Ammon's horn (tissue), 1 donor: ENCODE measurements at regions not wholly inside any gene's neighbourhood (a gene's known extent, or its start where the extent isn't known, plus 50 kb on each side); places are given as distances from the start of the nearest gene placed in this dataset.

Experiments used
- DNase-seq: peaks from one replicate; pipeline ENCODE4 v3.0.0-alpha.2; 2016; ENCODE audit warnings: low spot score

DNA sequence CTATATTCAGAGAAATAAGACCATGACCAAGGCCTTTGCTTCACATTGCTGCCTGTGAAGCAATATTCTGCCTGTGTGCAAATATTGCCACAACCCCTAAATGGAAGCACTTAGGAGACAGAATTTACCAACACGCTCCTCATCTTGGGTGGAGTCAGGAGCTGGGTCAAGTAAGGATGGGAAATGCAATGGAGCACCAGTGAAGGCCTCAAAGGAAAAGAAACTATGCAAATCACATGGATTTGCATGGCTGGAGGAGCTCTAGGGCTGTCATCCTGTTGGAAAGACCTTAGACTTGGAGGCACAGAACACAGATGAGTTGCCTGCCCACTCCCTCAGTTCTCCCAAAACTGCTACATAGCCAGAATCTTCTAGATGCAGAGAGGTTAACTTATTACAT is 435.5 kb downstream of the SIPA1L2 start:
- DNase-seq: no peak

DNA sequence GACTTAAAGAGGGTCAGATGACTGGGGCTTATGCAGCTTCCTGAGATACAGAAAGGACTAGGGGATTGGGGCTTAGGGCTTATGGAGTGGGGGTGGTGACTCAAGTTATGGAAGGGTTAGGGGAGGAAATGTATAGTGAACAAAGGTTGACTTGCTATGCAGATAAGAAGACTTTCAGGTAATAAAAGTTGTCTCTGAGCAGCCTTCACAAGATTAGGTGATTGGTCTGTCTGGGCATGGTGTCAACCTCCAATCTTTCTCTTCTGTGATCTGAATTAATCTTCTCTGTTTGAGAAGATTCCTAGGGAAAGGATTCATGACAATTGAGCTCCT is 436.5 kb downstream of the SIPA1L2 start:
- no peak for DNase-seq

DNA sequence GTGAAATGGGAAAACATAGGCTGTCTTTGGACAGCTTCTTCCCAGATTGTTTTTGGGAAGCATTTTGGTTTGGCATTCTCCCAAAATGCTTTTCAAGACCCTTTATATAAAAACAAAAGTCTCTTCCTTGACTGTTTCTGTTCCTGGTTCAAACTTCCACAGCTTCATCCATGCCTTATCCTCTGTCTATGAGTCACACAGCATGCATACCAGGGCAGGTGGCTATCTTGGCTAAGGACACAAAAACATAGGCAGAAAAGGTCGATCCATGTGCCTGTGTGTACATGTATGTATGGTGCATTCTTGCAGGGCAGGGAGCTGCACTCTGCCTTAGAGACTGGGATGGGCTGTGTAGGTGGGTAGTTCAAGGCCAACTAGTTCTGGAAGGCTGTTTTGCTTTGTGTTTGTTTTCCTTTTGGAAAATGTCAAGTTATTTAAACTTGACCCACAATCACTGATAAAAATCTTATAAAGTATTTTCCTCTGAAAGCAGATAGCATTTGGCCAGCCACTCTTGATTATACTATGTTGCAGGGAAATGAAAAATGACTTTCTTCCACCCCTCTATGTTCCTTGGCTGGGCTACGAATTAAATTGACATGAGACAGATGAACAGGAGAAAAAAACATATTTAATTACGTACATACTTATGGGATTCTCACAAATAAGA is 437.0 kb downstream of the SIPA1L2 start:
- DNase-seq: no peak

DNA sequence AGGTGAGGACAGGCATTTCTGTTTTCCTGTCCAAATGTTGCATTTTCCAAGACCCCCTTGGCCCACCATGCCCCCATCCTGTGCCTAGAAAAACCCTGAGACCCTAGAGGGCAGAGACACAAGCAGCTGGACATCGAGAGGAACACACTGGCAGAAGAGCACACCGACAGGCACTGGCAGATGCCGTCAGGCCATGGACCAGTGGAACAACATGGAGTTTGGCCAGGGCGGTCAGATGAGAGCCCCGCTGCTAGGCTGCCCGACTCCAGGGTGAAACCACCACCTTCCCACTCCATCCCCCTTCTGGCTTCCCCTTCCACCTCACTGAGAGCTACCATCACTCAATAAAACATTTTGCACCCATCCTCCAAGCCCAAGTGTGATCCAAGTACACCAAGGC is 438.4 kb downstream of the SIPA1L2 start:
- no peak for DNase-seq

DNA sequence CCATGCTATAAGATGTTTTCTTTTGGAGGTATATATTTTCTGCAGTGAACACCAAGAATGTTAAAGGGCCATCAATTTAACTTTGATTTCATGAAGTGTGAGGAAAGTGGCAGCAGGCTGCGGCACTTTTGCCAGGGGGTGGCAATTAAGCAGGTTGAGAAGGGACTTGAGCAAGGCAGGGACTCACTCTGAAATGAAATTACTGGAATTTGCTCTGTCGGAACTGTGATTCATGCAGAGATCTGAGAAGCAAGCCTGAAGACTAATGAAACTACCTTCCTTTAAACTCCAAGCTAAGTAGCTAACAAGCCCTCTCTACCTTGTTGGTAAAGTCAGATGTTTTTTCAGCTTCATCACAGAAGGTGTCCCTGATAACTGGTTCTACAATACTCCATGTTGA is 441.6 kb downstream of the SIPA1L2 start:
- DNase-seq: no peak

DNA sequence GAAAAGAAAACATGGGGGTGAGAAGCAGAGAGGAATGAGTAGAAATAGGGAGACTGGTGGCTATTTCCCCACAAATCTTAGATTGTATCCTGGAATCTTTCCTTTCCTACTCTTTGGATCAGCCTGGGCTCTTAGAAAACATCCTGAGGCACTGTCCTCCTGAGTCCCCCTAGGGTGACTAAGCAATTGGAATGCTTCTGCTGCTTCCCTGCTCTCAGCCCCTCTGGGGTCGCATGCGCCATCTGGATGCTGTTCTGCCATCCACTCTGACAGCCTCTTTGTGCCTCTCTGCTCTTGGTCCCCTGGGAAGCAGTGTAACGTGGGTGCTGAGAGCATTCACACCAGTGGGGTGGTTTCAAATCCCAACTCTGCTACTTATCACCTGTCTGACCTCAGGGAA is 443.0 kb downstream of the SIPA1L2 start:
- no peak for DNase-seq

DNA sequence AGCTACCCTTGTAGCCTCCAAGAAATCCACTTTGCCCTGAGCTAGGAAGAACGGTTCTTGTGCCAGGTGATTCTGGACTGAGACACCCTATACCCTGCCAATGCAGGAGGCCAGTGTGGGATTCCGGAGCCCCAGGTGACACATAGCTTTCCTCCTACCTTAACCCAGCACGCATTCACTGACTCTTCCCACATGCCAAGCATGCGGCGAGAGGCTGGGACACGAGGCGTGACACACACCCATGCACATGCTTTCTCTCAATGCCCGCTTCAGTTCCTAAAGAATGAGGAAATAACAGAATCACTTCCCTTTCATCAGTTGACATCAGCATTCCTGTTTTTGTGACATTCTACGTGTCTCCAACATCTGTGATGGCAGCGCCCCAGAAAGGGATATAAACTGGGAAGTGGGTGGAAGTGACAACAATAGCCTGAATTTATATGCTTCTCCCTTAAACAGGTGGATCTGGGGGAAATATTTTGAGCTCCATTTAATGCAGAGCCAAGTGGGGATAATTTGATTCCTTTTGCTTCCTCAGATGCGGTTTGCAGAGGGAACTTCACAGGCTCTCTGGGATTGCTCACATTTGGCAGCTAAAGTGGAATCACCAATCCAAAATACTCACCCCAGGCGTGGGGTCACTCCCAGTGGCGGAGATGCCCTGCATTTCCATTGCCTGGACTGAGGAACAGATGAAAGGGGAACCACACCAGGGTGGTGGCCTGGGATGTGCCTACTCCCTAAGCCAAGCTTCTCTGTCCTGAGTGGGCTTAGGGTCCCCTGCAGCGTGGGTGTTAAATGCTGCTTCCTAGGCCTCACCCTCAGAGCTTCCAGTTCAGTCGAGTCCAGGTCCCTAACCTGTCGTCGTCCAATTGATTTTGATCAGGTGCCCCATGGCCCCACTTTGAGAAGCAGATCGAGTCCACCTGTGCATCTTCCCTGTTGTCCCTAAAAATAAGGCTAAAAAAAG is 445.1 kb downstream of the SIPA1L2 start:
- peak; percentile 39 for DNase-seq

DNA sequence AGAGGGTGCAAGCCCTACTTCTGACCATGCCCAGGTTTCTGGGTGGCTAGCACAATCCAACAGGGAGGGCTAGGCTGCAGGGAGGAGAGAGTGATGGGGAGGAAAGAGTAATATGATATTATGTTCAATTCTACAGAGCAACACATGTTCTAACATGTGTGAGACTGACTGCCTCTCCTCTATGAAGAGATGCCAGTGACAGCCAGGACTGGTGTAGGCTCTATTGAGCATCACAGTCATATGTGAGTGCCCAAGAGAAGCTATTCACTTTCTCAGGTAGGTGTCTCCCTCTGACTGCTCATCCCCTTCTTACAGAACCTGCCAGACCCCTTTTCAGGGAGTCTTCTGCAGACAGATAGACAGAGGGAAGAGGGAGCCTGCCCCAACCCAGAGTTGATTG is 446.1 kb downstream of the SIPA1L2 start:
- no peak for DNase-seq

DNA sequence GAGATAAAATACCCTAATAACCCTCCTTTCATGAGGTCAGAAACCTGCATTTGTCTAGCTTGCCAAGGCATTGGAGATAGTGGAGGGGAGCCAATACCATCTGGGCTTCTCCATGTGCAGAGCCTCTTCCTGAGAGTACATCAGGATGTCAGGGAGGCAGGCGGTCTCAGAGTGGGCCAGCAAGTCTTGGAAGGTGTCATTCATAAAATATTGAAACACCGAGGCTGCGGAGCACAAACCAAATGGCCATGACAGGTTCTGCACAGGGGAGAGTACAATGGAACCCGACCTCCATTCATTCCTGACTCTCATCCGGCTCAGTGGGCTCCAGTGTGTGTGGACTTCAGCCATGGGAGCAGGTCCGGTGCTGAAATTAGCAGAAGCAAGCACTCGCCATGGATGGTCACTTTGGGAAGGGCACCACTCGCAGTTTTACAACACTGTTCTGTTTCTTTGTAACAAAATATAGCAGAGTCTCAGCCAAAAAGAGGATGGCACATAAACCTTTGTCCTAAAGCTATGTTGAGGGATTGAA is 446.6 kb downstream of the SIPA1L2 start:
- no peak for DNase-seq

DNA sequence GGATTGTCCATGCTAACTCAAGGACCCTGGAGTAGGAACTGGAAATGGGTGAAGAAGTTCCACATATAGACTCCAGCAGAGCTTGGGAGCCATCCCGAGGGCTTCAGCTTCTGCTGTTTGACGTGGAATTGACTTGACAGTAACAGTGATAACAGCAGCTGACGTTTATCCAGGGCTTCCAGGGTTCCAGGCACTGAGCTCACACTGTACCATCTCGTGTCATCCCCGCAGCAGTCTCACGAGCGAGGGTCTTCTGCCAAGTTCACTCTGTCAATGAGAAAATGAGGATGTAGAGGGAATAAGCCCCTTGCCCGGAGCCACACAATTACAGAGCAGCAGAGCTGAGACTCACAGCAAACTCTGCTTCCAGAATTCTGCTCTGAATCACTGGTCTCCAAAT is 447.7 kb downstream of the SIPA1L2 start:
- DNase-seq: no peak

DNA sequence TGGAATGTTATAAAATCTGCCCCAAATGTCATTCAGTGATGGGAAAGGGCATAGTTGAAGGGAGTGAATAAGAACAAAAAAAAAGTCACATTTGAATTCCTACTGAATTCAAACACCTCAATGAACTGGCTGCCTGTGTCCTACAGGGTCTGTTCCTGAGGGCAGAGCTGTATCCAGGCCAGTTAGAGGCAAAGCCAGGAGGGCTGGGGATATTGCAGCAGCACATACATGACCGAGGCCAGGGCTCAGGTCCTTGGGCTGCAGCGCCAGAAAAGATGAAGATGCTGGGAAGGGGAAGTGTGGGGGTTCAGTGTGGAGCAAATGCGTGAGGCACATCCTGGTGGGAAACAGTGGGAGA is 449.2 kb downstream of the SIPA1L2 start:
- no peak for DNase-seq

DNA sequence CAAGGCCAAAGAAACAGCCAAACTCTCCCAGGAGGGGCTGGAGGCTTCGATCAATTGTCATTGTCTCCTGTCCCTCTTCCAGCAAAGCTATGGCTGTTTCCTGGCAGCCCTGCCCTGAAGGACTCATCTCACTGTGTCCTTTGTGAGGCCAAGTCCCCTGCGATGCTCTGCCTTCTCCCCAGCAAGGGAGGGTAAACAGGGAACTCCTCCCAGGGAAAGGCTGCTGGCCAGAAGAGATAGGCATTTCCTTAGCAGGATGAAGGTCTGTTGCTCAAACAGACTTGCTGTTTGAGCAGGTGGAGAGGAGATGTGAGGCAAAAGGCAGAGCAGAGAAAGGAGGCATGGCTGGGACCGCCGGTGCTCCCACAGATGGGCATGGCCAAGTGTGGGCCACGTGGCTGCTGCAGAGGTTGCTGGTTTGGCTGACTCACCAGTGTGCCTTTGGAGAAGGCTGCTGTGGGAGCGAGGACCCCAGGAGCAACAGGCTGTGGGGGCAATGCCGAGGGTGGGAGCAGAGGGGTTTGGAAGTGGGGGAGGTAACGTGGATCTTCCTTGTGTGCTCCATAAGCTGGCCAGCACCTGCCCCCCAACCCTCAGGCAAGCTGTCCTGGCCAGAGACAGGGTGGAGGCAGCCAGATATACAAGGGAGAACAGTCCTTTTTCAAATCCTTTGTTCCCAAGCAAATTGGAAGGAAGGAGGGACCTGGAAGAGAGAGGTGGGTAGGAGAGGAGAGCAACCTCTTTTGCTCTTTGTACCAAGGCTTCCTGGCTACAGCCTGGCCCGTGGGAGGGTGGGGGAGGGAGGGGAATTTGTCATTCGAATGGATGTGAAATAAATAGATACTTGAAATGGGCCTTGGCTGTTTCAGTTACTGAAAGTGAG is 449.8 kb downstream of the SIPA1L2 start:
- DNase-seq: no peak

DNA sequence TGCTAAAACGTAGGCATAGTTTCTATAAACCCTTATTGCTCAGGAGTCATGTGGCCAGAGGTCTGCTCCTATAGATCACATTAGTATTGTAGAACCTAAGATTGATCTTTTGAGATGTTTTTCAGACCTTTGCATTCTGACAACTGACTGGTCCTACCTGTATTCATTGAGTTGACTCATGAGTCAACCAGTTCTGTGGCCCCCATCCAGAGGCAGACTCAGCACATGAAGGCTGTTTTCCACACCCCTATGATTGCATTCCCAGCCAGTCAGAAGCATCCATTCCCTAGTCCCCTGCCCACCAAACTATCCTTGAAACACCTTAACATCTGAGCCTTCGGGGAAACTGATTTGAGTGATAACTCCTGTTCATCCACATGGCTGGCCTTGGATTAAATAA is 451.7 kb downstream of the SIPA1L2 start:
- no peak for DNase-seq

DNA sequence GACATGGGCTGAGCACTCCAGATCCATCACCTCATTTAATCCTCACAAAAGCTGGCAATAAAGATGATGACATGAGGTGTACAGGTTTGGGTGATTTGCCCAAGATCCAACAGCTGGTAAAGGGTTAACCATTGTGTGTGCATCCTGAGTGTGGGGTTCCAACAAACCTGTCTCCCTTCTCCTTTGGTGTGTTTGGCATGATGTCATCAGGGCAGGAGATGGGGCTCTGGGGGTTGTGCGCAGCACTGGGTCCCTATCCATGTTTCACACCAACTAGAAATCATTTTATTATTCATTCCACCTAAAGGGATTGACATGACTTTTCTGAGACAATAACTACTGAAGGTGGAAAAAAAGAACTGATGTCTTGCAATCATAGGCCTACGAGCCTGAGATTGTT is 452.5 kb downstream of the SIPA1L2 start:
- DNase-seq: no peak

DNA sequence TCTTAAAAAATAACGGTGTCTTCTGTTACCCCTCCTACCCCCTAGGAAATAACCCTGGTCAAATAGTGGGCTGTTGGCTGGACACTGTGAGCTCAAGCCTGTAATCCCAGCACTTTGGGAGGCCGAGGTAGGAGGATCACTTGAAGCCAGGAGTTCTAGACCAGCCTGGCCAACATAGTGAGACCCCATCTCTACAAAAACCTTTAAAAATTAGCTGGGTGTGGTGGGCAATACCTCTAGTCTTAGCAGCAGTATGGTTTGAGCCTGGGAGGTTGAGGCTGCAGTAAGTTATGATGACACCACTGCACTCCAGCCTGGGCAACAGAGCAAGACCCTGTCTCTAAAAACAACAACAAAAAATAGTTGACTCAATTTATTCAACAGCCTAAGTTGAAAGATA is 453.7 kb downstream of the SIPA1L2 start:
- no peak for DNase-seq

DNA sequence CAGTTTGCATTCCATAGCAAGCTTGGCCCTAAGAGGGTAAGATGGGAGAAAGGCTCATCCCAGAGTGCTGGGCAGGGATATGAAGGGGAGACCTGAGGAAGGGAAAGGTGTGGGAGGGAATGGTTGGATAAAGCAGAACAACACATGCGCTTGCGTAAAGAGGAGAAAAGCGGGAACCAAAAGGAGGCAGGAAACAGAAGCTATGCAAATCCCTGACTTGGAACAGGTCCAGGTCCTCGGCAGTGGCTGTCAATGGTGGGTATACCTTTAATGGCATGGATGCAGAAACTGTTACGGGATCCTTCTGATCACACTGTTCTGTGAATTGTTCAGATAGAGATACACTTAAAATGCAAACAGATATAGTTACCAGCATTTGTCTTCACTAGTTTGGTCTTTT is 455.6 kb downstream of the SIPA1L2 start:
- peak; percentile 39 for DNase-seq

DNA sequence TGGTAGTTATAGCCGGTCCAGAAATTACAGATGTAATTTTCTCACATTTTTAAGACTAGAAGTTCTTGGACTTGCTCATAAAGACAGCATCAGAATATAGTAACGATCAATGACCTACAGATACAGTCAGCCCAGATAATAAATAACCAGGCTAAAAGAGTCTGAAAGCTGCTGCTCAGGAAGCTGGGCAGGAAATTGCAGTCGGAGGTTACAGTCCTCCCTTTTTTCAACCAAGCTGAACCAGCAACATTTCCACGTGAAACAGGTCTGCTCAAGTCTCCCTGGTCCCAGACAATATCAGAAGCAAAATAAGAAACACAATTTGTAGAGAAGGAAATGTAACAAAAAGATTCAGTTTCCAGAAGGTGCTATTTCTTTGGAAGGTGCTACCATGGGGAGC is 457.4 kb downstream of the SIPA1L2 start:
- DNase-seq: no peak

DNA sequence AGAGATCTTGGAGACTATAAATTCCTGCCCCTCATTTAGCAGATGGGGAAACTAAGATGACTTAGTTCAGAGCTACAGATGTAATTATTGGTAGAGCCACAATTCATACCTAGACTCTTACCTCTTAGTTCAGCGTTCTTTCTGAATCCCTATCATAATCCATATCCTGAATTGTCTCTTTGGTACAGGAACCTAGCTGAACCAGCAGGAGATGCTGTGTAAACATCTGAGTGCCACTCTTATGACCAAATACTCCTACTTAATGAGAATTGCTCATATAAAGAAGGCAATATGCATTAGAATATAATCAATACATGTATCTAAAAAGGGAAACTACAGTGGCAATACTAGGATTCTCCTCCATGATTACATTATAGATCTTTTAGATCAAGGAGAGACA is 459.0 kb downstream of the SIPA1L2 start:
- DNase-seq: no peak

DNA sequence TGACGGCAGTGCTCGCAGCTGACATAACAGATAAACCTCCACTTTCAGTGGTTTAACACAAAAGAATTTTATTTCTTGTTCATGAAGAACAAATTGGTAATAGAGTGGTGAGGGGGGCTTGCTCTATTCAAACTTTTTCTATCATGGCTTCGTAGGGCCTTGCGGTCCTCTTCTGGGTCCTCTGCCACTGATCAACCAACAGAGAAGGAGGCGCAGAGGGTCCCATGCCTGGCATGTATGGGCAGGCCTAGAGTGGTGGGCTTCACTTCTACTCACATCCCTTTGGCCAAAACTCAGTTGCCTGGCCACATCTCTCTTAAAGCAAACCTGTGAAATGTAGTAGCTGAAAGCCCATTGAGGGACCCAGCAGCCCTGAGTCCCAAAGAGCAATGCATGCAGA is 460.5 kb downstream of the SIPA1L2 start:
- DNase-seq: no peak

DNA sequence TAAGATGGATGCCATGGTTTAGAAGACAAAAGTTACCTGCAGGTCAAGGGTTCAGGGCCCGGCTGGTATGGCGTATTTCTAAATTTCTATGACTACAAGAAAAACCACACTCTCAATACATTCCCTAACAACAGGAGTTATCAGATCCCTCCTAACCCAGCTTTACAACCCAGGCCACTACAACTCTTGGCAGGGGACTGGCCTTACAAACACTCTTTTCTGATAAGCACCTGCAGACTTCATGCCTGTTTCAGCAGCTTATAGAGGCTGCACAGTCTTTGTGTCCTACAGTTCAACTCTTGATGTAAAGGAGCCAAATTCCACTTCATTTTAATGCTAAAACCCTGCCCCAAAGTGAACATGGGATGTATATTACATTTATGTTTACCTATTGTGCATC is 461.4 kb downstream of the SIPA1L2 start:
- no peak for DNase-seq

DNA sequence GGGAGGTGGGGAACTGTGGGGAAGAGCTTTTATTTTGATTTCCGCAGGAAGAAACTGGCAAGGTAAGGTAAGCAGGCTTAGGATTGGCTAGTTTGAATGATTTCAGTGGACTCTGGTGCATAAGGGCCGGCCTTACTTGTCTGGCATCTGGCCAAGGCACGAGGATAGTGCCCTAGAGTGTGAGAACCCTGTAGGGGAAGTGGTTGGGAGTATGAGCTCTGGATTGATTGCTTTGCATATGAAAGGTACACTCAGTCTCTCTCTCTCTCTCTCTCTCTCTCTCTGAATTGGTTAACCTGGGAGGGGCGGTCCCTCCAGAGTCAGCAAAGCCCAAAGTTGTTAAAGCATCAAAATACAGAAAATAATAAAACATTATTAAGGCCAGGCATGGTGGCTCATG is 463.0 kb downstream of the SIPA1L2 start:
- DNase-seq: no peak
